Psoas muscle (tissue), 7 donors: ENCODE measurements at regions not wholly inside any gene's neighbourhood (a gene's known extent, or its start where the extent isn't known, plus 50 kb on each side); places are given as distances from the start of the nearest gene placed in this dataset.

ENCODE experiments used
- ATAC-seq, 4 donors: fragments of 200-7000 bp; cut with Tn5 transposase; one replicate each; pipeline ENCODE4 v1.9.1; 2020; ENCODE audit warnings: moderate library complexity in 3 of 4, mild to moderate bottlenecking in 2 of 4
- DNase-seq, 2 donors: peaks; one replicate each; pipeline ENCODE4 v3.0.0-alpha.2; 2020
- H3K27ac ChIP-seq: fragments of 200-600 bp; one replicate; pipeline ENCODE4 v1.8.0; 2022
- H3K27me3 ChIP-seq, 3 donors: fragments of 200-600 bp in 1 of 3; one replicate each; pipeline versions ENCODE4 v1.6.1 to v1.8.0; 2013 to 2022; ENCODE audit warnings: low read length in 2 of 3, mild to moderate bottlenecking in 2 of 3, moderate library complexity in 1 of 3; ENCODE audit not compliant: insufficient read depth in 3 of 3
- H3K36me3 ChIP-seq, 2 donors: fragments of 200-600 bp in 1 of 2; one replicate each; pipeline versions ENCODE4 v1.6.1 to v1.8.0; 2013 to 2022; ENCODE audit warnings: low read depth in 1 of 2, mild to moderate bottlenecking in 1 of 2, moderate library complexity in 1 of 2; ENCODE audit not compliant: insufficient read depth in 1 of 2
- H3K4me1 ChIP-seq: fragments of 200-600 bp; one replicate; pipeline ENCODE4 v1.8.0; 2022
- H3K4me3 ChIP-seq: fragments of 200-600 bp; one replicate; pipeline ENCODE4 v1.8.0; 2022; ENCODE audit warnings: mild to moderate bottlenecking
- H3K9me3 ChIP-seq: fragments of 200-600 bp; one replicate; pipeline ENCODE4 v1.8.0; 2022
- whole genome bisulfite sequencing, 3 donors: extraction: QIAGEN DNeasy Blood & Tissue Kit; methylation state at CpG; one replicate each; pipeline versions ENCODE4 v1.1.6 to v1.1.7; 2013; 5-methylcytosine and 5-hydroxymethylcytosine counted together
- intact Hi-C, 2 donors: fragments of 100-400 bp; cut with DNase I; formaldehyde crosslinking; loops; one replicate each; pipeline versions ENCODE4 v1.11.0 to v1.14.2; 2022
- TF ChIP-seq, protein P1 (sequence below): fragments of 200-600 bp; IDR thresholded peaks from one replicate; pipeline ENCODE4 v1.8.0; 2022; ENCODE audit warnings: antibody characterized with exemption
- donor health status: healthy with polysubstance abuse.
- donor health status: DM: no; HTN: no; CAD: no; lungs with moderate emphysema.
- donor health status: Bipolar disorder and iron deficiency.
- donor health status: healthy.
- donor health status: DM: yes; HTN: yes; CAD: no.
- donor health status: DM: no; HTN: no; CAD: no.
- donor health status: DM: yes; HTN: yes; CAD: no.

DNA sequence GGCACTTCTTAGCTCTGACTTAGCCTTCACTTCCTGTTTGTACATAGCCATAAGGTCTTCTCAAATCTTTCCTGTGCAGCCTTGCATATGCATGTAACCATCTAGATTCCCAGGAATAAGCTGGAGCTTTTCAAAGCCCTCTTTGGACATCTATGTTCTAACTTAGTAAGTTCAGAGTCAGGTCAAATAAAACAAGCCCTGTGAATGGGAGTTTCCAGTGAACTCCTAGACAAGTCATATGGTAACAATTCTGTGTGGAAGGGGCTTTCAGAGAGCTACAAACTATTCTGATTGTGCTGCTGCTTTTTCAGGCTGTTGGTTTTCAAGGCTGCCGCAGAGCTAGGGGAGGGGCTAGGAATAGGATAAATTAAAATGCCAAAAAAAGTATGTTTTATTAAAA lies 208.4 kb upstream of the AKR1E2 start:
- DNase-seq (no peak), ATAC-seq (no peak)
- intact Hi-C loops: no loop called here
- Histone ChIP-seq H3K27me3 (no peaks in the 10 kb centered on the region), H3K4me3 (no peak overlapping the region), H3K4me1 (no peaks in the 10 kb centered on the region), H3K27ac (no peak overlapping the region), H3K9me3 (peaks cover 7% of the 10 kb centered on the region), H3K36me3 (no peaks in the 10 kb centered on the region)
- 80 to 90% (median 85%) methylated on average over 1 of the region's 1 CpG for WGBS, 3 donors
- TF ChIP-seq, protein P1, sequence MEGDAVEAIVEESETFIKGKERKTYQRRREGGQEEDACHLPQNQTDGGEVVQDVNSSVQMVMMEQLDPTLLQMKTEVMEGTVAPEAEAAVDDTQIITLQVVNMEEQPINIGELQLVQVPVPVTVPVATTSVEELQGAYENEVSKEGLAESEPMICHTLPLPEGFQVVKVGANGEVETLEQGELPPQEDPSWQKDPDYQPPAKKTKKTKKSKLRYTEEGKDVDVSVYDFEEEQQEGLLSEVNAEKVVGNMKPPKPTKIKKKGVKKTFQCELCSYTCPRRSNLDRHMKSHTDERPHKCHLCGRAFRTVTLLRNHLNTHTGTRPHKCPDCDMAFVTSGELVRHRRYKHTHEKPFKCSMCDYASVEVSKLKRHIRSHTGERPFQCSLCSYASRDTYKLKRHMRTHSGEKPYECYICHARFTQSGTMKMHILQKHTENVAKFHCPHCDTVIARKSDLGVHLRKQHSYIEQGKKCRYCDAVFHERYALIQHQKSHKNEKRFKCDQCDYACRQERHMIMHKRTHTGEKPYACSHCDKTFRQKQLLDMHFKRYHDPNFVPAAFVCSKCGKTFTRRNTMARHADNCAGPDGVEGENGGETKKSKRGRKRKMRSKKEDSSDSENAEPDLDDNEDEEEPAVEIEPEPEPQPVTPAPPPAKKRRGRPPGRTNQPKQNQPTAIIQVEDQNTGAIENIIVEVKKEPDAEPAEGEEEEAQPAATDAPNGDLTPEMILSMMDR: no peak

DNA sequence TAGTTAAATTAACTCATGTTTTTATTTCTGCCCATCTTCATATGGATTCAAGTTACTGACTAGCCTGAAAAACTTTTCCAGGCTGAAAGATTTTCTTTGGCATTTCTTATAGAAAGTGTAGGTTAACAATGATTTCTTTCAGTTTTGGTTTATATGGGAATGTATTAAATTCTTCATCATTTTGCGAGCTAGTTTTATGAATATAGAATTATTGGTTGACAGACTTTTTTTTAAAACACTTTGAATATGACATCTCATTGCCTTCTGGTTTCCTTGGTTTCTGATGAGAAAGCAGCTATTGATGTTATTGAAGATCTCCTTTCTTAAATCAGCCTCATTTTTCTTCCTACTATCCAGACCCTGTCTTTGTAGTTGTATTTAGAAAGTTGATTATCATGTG lies 211.0 kb upstream of the AKR1E2 start:
- no peak overlapping the region for H3K4me3 ChIP-seq
- no peaks in the 10 kb centered on the region for H3K4me1 ChIP-seq
- no peaks in the 10 kb centered on the region for H3K36me3 ChIP-seq
- DNase-seq (no peak), ATAC-seq (no peak)
- no peak overlapping the region for H3K27ac ChIP-seq
- H3K9me3 ChIP-seq: peaks cover 7% of the 10 kb centered on the region
- intact Hi-C loops: no loop called here
- TF ChIP-seq, protein P1: no peak
- no peaks in the 10 kb centered on the region for H3K27me3 ChIP-seq
- WGBS, 3 donors: 97 to 99% (median 97%) methylated on average over 1 of the region's 1 CpG

DNA sequence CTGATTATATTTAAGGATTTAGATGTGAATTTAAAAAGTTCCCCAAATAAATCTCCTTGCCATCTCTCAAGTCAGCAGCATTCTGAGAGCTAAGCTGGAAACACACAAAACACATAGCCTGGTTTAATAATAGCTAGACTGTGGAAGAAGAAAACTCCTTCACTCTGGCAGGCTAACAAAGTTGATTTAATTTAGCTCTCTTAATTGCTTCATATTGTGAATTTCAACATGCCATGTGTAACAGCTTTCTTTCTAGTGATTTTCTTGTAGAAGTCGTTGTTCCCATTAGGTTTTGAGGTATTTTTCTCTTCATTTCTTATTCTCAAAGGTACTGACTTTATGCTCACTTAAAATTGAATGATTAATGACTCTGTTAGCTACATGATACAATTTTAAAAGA lies 216.8 kb upstream of the AKR1E2 start:
- H3K4me3 ChIP-seq: no peak overlapping the region
- no peak for DNase-seq
- no peak overlapping the region for H3K27ac ChIP-seq
- H3K4me1 ChIP-seq: no peaks in the 10 kb centered on the region
- TF ChIP-seq, protein P1: no peak
- H3K9me3 ChIP-seq: no peaks in the 10 kb centered on the region
- ATAC-seq: no peak
- no peaks in the 10 kb centered on the region for H3K27me3 ChIP-seq
- WGBS, 3 donors: 72 to 79% (median 75%) methylated on average over 1 of the region's 1 CpG
- intact Hi-C loops: no loop called here
- H3K36me3 ChIP-seq: no peaks in the 10 kb centered on the region

DNA sequence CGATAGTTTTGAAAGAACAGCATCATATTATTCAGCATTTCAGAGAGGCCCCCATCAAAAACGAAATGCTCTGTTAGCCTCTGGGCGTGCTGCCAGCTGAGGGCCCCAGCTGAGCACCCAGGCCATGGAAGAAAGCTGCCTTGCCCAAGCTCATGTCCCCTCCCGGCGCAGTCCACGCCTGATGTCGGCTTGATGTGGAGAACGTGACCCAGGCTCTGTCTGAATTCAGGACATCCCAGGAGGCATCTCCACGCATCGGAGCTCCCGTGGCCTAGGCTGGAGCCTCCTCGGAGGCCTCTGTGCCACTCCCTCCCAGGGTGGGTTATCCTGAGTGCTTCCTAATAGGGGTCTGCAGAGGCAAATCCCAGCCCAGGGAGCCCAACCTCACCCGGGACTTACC lies 218.3 kb upstream of the AKR1E2 start:
- intact Hi-C loops: no loop called here
- 76 to 90% (median 83%) methylated on average over 13 of the region's 13 CpGs for WGBS, 3 donors

More for the DNA sequence above, 218.3 kb upstream of the AKR1E2 start:
- no peaks in the 10 kb centered on the region for H3K4me1 ChIP-seq
- no peaks in the 10 kb centered on the region for H3K9me3 ChIP-seq
- TF ChIP-seq, protein P1: no peak
- DNase-seq: no peak
- no peak overlapping the region for H3K27ac ChIP-seq
- no peaks in the 10 kb centered on the region for H3K27me3 ChIP-seq
- ATAC-seq: no peak
- H3K4me3 ChIP-seq: no peak overlapping the region
- no peaks in the 10 kb centered on the region for H3K36me3 ChIP-seq
